ENCODE measurements at regions not wholly inside any gene's neighbourhood (a gene's known extent, or its start where the extent isn't known, plus 50 kb on each side); places are given as distances from the start of the nearest gene placed in this dataset.

DNA sequence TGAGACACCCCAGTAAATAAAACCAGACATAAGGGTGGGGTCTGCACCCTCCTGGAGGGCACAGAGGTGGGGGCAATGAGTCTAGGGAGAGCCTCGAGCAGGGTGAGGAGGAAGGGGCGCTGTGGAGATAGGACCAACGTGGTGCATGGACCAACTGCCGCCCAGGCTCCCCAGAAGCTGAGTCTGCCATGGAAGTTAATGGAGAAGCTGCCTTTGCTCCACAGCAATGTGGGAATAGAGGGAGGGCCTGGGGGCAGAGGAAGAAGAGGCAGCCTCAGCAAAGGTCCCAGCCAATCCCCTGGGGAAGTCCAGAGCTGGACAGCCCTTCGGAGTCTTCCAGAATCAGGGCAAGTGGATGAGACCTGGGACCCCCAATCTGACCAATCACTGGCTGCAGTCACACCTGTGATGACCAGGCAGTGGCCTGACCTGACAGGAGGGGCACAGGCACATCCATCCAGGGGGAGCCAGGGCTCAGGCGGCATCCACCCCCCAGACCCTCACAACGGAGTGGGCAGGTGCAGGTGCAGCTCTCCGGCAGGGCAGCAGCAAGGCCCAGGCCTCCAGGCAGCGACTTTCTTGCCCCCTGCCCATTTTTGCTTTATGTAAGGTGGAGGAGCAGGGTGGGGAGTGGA lies 242.2 kb upstream of the PPP2R2D start:
- no peak for DNase-seq (ENCODE audit: extremely low read depth, low read depth)

DNA sequence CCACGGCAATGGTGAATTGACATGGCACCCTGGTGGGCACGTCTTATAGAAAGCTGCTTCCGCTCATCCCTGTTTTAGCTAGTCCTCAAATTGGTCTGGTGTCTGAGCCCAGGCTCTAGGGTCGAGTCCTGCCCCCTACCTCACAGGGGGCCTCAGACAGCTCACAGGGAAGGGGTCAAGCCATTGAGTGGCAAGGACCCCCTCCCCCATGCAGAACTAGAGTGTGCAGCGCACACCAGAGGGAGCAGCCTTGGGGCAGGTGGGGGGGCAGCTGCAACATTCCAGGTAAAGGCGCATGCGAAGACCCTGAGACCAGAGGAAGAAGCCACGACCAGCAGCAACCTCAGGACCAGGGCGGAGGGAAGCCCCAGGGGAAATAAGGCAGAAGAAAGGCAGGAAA lies 240.4 kb upstream of the PPP2R2D start:
- DNase-seq (ENCODE audit: extremely low read depth, low read depth): no peak

DNA sequence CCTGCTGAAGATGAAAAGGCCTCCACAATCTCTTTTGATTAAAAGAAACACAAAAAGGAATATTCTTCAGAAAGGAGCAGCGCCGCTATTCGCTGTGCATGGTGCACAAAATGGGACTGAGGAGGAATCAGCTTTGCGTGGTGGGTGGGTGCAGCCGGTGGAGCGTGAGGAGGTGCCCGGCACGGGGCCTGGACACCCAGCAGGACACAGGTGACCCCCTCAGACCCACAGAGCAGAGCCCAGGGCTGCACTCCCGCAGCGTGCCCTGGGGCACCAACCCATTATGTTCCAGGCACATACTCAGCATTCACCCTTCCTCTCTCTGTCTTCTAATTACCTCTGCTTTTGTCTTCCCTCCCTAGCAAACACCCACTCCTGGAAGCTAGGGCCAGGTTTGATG lies 238.0 kb upstream of the PPP2R2D start:
- no peak for DNase-seq (ENCODE audit: extremely low read depth, low read depth)

DNA sequence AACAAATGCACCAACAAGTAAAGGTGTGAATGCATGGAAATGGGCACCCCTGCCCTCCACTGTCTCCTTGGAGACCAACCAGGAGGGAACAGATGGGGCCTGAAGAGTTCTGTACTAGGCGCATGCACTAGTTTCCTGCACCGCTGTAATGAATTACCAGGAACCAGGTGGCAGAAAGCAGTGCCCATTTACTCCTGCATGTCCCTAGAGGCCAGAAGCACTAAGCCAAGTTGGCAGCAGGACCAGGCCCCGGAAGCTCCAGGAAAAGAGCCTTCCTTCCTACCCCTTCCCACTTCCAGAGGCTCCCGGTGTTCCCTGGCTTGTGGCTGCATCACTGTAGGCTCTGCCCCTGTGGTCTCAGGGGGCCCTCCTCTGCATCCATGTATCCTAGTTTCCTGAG lies 237.5 kb upstream of the PPP2R2D start:
- no peak for DNase-seq (ENCODE audit: extremely low read depth, low read depth)

DNA sequence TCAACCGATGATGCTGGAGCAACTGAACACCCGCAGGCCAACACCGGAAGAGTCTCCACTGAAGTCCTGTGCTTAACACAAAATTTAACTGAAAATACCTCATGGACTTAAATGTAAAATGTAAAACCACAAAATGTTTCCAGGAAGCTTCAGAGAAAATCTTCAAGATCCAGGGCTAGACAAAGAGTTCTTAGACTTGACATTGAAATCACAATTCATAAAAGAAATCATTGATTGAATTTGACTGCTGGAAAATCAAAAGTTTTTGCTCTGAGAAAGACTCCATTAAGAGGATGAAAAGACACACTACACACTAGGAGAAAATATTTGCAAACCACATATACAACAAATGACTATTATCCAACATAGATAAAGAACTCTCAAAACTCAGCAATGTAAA lies 234.7 kb upstream of the PPP2R2D start:
- DNase-seq (ENCODE audit: extremely low read depth, low read depth): no peak

DNA sequence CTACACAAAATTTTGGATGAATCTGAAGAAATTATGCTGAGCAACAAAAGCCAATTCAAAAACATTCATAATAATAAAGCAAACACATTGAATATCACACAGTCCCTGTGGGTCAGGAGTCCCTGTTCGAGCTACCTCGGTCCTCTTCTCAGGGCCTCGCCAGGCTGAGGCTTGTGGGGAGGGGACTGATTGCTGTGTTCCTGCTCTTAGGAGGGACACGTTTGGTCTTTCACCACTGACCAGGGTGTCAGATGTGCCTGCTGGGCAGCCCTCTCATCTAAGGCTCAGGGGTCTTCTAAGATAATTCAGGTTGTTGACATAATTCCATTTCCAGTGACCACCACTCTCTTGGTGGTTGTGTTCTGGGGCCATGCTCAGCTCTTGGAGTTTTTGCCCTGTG lies 233.8 kb upstream of the PPP2R2D start:
- DNase-seq (ENCODE audit: extremely low read depth, low read depth): no peak

DNA sequence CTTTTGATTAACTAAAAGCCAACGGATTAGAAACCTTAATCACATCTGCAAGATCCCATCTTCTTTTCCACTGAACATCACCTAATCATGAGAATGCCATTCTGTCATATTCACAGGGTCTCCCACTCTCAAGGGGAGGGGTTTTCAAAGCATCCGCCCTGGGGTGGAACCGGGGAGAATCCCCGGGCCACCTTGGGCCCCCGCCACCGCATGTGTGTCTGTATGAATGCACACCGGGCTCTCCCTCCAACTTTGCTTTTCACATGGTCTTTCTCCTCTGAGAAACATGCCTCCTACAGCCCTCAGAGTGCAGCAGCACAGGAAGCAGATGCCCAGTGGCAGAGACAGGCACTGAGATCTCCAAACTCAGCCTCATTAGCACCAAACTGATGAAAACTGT lies 233.2 kb upstream of the PPP2R2D start:
- DNase-seq (ENCODE audit: extremely low read depth, low read depth): no peak

DNA sequence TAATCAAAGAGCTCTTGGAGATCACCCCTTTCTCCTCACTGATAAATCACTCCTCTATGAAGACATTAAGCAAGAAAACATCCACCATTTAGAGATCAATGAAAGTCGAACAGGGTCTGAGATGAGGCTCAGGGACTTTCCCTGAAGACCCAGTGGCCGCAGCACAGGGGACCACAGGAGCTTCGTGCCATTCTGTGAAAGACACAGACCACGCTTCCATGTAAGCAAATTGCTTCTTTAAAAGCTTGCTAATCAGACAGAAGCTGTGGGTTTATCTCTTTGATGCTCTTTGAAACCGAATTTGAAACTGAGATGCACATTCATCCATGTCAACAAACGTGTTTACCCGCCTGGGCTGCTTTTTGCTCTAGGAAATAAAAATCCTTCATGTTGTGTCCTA lies 231.9 kb upstream of the PPP2R2D start:
- no peak for DNase-seq (ENCODE audit: extremely low read depth, low read depth)

DNA sequence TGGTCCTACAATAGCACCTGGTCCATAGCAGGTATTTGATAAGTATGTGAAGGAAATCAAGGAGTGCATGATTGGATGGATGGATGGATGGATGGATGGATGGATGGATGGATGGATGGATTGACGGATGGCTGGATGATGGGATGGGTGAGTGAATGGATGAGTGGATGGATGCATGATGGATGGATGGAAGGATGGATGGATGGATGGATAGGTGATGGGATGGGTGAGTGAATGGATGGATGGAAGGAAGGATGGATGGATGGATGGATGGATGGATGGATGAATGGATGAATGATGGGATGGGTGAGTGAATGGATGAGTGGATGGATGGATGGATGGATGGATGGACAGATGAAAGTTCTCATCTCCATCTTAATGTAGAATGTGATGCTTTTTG lies 231.0 kb upstream of the PPP2R2D start:
- no peak for DNase-seq (ENCODE audit: extremely low read depth, low read depth)

DNA sequence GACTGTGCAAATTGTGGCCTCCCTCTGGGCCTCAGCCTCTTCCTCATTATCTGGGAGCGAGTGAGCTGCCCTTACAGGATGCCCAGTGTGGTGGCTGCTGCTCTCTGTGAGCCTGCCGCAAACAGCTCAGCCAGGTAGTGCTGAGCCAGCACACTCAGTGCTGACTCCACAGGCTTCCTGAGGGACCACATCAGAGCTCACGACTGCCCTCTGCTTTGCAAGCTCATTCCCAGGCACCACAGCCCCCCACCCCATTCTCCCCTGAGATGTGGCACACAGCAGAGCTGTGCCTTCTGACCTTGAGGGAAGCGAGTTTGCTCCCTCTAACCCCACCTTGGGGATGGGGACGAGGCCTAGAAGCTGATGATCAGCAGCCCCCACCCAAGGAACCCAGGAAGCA lies 230.5 kb upstream of the PPP2R2D start:
- DNase-seq (ENCODE audit: extremely low read depth, low read depth): no peak

DNA sequence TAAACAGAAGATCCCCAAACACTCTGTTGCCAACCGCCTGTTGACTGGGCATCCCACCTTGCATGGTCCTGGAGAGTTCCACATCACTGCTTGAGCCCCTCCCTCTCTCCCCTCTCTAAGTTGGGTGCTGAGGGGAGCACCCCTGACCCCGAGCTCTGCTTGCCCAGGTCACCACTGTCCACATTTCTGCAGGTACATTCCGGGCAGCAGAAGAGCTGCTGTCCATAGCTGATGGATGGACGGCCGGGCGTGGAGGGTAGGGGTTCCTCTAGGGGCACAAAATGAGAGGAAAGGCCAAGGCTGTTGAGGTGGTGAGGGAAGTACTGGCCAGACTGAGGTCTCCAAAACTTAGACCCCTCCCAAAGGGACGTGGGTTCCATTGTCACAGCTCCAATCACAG lies 227.4 kb upstream of the PPP2R2D start:
- no peak for DNase-seq (ENCODE audit: extremely low read depth, low read depth)

DNA sequence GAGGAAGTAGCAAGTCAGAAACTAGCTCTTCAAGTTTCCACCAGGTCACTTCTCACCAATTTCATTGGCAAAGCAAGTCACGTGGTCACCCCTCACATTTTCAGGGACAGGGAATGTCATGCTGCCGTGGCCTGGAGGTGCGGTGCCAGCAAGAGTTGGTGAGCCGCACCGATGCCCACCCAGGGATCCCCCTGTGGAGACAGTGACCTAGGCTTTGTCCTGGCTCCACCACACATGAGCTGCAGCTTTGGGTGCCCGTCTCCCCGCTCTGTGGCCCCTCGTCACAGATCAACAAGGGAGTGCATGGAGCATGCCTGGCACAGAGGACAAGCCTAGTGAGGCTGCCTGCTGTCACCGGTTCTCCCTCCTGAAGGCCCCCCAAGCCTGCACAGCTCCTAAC lies 226.7 kb upstream of the PPP2R2D start:
- no peak for DNase-seq (ENCODE audit: extremely low read depth, low read depth)

DNA sequence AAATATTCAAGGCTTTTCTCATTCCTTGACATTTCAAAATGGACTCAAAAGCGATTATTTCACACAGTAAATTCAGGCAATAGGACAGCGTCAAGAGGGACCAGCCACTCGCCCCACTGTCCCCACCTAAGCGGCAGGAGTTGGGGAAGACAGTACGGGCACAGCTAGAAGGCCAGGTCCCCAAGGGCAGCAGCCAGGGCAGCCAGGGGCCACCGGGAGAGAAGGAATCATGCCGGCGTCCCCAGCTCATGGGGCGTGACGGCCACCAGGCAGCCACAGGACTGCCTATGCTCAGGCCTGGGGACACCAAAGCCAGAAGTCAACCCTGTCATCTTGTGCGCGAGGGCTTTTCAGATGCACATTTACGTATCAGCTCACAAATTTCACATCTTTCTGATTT lies 225.7 kb upstream of the PPP2R2D start:
- DNase-seq (ENCODE audit: extremely low read depth, low read depth): no peak

DNA sequence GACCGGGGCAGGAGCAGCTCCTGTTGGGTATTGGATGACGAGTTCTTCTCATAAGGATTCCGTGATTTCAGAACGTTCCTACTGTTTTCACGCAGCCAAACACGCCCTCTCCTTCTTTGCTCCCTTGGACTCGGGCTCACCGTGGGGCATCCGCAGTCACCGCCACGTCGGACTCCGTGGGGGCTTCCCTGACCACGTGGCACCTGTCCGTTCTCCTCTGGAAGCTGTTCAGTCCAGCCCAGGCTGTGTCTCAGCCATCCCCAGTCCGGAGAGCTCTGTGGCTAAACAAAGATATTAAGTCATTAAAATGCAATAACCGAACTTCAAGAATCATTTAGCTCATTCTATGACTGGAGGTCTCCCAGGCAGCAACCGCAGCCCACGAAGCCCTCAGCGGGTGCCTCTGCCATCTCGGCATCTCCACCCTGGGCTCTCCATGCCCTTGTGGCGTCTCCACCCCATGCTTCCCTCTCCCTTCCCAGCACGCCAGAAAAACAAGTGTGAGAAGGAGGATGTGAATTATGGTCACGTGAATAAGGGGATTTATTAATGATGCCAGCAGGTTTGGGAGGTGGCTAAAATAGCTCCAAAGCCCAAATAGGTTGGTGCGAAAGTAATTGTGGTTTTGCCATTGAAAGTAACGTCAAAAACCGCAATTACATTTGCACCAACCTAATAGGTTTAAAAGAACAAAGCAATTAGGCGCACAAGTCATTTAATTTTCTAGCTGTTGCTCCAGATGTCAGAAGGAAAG lies 224.6 kb upstream of the PPP2R2D start:
- DNase-seq (ENCODE audit: extremely low read depth, low read depth): no peak

DNA sequence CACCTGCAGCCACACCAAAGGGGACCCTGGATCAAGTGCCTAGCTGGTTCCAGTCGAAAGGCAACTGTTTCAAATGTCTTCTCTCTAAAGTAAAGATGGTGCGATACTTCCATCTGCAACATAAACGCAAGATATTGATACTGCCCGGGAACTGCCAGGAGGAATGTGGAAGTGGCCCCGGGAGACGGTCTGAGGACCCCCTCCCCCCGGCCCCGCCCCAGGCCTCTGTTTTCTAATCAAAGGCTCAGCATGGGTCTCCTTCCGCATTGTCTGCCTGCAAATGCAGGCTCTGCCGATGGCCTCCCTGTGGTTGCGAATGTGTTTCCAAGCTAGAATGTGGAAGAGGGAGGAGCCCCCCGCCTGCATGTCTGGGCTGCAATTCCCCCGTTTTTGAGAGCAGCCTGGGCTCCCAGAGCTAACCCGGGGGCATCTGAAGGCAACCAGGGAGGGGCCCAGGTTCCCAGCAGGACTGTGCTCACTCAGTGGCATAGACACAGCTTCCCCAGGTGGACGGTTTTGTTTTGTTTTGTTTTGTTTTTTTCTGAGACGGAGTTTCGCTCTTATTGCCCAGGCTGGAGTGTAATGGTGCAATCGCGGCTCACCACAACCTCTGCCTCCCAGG lies 223.9 kb upstream of the PPP2R2D start:
- DNase-seq (ENCODE audit: extremely low read depth, low read depth): no peak

DNA sequence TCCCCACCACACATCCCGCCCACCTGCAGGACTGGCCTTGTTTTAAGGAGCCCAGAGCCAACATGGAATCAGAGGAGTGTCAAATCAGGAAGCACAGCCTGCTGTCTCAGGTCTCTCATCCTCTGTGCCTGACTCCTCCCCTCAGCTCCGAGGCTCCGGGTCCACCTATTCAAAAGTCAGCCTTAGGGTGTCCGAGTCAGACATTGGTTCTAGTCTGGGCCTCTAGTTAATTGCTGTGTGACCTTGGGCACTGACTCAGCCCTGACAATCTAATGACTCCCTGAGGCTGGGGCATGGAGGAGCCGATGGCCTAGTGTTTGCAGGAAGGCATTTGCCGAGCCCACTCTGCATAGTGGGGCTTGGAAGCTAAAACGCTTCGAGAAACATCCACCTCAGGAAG lies 223.1 kb upstream of the PPP2R2D start:
- DNase-seq (ENCODE audit: extremely low read depth, low read depth): no peak

DNA sequence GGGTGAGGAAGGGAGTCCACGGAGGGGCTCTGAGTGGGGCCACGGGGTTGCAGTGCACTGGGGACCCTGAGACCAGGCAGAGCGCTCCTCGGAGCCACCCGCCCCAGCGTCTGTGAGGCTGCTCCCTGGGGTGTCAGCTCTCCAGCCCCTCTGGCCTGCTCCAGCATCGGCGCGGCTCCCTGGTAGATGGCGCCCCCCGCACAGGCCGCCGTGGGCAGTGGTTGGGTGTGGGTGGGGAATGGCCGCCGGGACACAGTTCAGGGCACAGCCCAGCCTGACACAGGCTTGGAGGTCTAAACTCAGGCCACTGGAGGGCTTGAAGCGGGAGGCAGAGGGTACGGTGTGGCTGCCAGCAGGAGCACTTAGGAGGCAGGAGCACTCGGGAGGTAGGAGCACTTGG lies 222.6 kb upstream of the PPP2R2D start:
- DNase-seq (ENCODE audit: extremely low read depth, low read depth): no peak

DNA sequence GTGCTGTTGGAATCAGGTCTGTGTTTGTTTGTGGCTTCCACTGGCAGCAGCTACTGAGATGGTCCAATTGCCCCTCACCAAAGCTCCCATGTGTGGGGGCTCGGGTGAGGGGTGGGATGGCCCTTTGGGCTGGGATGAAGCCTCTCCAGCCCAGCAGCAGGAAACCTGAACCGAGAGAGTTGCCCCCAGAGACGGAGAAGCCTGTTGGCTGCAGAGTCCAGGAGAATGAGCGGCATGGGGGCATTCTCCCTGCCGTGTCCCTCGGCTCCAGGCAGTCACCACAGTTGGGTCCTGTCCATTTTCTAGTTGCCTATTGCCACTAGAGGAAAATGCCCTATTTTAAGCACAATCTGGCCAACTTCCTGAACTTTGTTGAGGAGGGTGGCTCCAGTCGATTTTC lies 222.2 kb upstream of the PPP2R2D start:
- no peak for DNase-seq (ENCODE audit: extremely low read depth, low read depth)

DNA sequence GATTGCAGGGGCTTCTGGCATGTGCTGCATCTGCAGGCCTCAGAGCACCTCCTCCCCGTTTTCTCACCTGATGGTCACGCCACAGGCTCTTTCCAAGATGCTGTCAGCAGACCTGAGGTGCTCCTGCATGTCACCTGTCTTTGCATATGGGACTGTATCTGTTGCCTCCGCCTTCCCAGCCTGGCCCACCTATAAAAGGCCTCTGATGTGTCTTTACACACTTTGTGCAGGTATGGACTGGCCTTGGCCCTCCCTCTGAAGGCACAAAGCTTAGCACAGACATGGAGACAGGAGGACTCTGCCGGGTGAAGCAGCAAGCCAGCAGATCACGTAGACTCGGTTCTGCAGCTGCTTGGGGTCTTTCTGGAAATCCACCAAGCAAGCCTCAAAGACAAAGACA lies 220.9 kb upstream of the PPP2R2D start:
- no peak for DNase-seq (ENCODE audit: extremely low read depth, low read depth)

DNA sequence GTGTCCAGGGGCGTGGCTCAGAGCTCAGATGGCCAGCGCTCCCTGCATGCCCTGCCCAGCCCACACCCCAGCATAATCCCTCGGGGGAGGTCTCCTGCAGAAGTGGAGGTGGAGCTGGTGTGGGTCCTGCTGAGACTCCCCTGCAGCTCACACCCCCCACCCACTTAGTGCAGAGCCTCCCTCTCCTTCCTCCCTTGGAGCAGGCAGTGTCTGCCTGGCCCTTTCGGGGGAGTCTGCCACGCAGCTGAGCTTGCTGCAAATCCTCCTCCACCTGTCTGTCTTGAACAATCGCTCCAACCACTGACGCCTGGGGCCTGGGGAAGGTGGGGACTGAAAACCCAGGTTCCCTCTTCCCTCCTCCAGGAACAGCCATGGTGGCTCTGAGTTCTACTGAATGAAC lies 219.7 kb upstream of the PPP2R2D start:
- DNase-seq (ENCODE audit: extremely low read depth, low read depth): no peak

DNA sequence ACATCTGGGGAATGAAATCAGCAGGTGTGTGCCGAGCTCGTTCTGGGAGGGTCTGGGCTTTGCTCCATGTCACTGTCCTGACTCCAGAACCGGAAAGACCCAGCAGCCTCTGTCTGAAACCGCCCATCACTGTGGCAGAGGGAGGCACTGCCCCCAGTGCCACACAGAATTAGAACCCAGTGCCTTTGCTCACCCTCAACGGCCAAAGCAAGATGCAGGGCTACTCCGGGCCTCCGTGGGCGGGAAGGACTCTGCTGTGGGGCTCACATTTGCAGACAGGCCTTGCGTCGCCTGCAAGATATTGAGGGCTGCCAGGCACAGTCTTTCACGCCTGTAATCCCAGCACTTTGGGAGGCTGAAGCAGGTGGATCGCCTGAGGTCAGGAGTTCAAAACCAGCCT lies 219.2 kb upstream of the PPP2R2D start:
- DNase-seq (ENCODE audit: extremely low read depth, low read depth): no peak

DNA sequence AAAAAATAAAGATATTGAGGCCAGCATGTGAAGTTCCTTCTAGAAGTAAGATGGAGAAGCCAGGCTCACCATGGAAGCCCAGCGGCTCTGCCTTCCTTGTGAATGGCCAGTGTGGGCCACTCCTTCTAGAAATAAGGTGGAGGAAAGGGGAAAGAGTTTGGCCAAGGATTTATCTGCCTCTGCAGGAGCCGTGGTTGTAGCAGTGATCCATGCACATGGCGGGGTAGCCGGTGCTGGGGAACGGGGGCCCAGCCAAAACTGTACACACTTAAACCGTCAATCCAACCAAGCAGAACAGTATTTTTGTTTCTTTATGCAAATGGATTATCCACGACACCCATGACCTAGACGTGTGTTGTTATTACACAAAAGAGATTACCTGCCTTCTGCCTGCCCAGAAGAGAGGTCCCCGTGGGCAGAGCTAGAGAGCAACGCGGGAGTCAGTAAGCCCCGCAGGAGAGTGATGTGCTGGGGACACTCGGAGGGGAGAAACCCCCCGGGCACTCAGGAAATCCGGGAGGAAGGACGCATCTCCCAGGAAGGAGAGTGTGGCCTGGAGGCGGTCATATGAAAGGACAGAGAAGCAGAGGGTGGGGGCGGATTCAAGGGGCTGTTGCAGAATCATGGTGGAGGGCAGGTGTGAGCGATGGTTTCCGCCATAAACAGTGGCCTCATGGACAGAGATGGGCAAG lies 218.4 kb upstream of the PPP2R2D start:
- no peak for DNase-seq (ENCODE audit: extremely low read depth, low read depth)
